ENCODE measurements at regions not wholly inside any gene's neighbourhood (a gene's known extent, or its start where the extent isn't known, plus 50 kb on each side); places are given as distances from the start of the nearest gene placed in this dataset.
A peak's percentile ranks its signal among the peaks of the same experiment; 100 is the strongest.

GRCh38 chr1:55275151-55275748, 60.1 kb upstream of the USP24 start:
- peak in 1 of 3 donors; percentile 34 for DNase-seq

- no peak for DNase-seq
Observed at GRCh38 chr1:55272994-55273393, 57.8 kb upstream of the USP24 start.
